Karpas-422 (cell line): ENCODE measurements at regions not wholly inside any gene's neighbourhood (a gene's known extent, or its start where the extent isn't known, plus 50 kb on each side); places are given as distances from the start of the nearest gene placed in this dataset.

Source experiments
- DNase-seq: peaks from one replicate; pipeline ENCODE4 v3.0.0-alpha.2; 2015
- H2AFZ ChIP-seq: fragments of 200-600 bp; sonication (generic); 2 replicates; pipeline ENCODE4 v1.6.1; 2014; ENCODE audit warnings: antibody characterized with exemption, low read length, mixed read lengths
- H3K27ac ChIP-seq: fragments of 200-600 bp; sonication (generic); 2 replicates; pipeline ENCODE4 v1.5.1; 2014; ENCODE audit warnings: mild to moderate bottlenecking, low read length, moderate library complexity
- H3K27me3 ChIP-seq: fragments of 200-600 bp; sonication (generic); 2 replicates; pipeline ENCODE4 v1.6.1; 2014; ENCODE audit warnings: low read length, mixed read lengths
- H3K36me3 ChIP-seq: fragments of 200-600 bp; sonication (generic); 2 replicates; pipeline ENCODE4 v1.6.1; 2014; ENCODE audit warnings: low read length, mixed read lengths; ENCODE audit not compliant: insufficient read depth
- H3K4me1 ChIP-seq: fragments of 200-600 bp; sonication (generic); 2 replicates; pipeline ENCODE4 v1.6.1; 2014; ENCODE audit warnings: mild to moderate bottlenecking, low read length, mixed read lengths
- H3K4me2 ChIP-seq: fragments of 200-600 bp; sonication (generic); 2 replicates; pipeline ENCODE4 v1.6.1; 2014; ENCODE audit warnings: low read length, low read depth, mild to moderate bottlenecking; ENCODE audit not compliant: poor library complexity, severe bottlenecking
- H3K4me3 ChIP-seq: fragments of 200-600 bp; sonication (generic); 2 replicates; pipeline ENCODE4 v1.5.1; 2014; ENCODE audit warnings: mild to moderate bottlenecking, antibody characterized with exemption, low read length, mixed read lengths
- H3K79me2 ChIP-seq: fragments of 200-600 bp; sonication (generic); 2 replicates; pipeline ENCODE4 v1.6.1; 2014; ENCODE audit warnings: mild to moderate bottlenecking, low read length, mixed read lengths
- H3K9ac ChIP-seq: fragments of 200-600 bp; sonication (generic); 2 replicates; pipeline ENCODE4 v1.6.0; 2014; ENCODE audit warnings: low read length
- H3K9me2 ChIP-seq: fragments of 200-600 bp; sonication (generic), shearing (Covaris generic); replicated peaks from 2 replicates; pipeline ENCODE4 v1.6.0; 2014; ENCODE audit warnings: mild to moderate bottlenecking, low read length, moderate library complexity; ENCODE audit not compliant: insufficient read depth
- H3K9me3 ChIP-seq: fragments of 300-700, 200-600 bp; sonication (generic); 2 replicates; pipeline ENCODE4 v1.6.1; 2014; ENCODE audit warnings: low read length, mixed read lengths
- H4K20me1 ChIP-seq: fragments of 200-600 bp; sonication (generic); 2 replicates; pipeline ENCODE4 v1.6.1; 2014; ENCODE audit warnings: mild to moderate bottlenecking, antibody characterized with exemption, low read length, low read depth; ENCODE audit not compliant: insufficient read depth

DNA sequence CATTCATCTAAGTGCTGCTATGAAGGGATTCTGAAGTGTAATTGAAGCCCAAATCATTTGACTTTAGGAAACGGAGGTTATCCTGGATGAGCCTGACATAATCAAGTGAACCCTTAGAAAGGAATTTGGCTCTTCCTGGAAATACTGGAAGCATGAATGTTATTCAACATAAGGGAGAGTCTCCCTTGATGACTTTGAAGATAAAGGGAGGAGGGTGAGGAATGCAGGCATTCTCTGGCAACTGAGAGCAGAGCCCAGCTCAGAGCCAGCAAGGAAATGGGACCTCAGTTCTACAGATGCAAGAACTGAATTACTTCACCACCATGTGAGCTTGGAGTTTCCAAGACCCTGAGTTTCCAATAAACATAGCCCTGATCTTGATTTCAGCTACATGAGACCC, 168.2 kb downstream of the DLL1 start:
- no peaks in the 10 kb centered on the region for H3K9me2 ChIP-seq
- no peaks in the 10 kb centered on the region for H3K4me1 ChIP-seq
- no peaks in the 10 kb centered on the region for H3K36me3 ChIP-seq
- H3K9me3 ChIP-seq, result peaks cover 14% of the 10 kb centered on the region
- no peak overlapping the region for H3K4me3 ChIP-seq
- DNase-seq, result no peak
- H3K9ac ChIP-seq, result no peak overlapping the region
- H2AFZ ChIP-seq, result no peak overlapping the region
- H3K27ac ChIP-seq, result no peak overlapping the region
- H3K27me3 ChIP-seq, result 0 out of 2 replicates have a peak, but pooled peaks cover 3% of the 10 kb centered on the region
- H4K20me1 ChIP-seq, result no peaks in the 10 kb centered on the region
- no peaks in the 10 kb centered on the region for H3K79me2 ChIP-seq
- H3K4me2 ChIP-seq, result no peak overlapping the region

DNA sequence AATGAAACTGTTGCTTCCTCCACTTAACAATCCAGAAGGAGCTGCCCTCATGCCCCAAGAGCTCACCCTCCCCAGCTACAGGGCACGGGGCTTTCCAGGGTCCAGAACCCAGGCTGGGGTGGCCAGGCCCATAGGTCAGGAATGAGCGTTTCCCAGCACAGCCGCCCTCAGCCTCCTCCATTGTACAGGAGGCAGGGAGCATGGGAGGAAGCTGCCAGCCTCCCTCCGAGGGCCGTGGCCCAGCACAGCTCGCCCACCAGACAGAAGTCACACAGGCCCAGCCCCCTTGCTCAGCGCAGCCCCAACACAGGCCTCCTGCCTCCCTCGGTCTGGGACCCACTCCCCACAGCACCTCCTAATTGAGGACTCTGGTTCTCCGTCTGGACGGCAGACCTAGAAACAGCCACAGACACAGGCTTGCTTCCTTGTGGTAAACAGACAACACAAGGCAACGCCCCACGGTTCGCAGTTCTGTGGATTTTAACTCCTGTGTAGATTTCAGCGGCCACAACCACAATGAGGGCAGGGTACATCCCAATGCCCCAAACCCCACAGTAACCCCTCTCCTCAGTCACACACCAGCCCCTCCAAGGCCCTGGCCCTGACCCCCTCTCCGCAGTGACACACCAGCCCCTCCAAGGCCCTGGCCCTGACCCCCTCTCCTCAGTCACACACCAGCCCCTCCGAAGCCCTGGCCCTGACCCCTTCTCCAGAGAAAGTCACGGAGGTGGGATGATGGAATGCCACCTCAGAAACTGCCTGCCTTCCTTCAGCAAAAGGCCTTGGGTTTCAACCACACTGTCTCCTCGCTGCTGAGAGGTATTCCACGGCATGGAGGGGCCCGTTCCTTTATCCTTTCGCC, 173.5 kb downstream of the DLL1 start:
- no peak for DNase-seq
- Histone ChIP-seq H3K9me2 (no peaks in the 10 kb centered on the region), H3K4me1 (no peaks in the 10 kb centered on the region), H3K36me3 (no peaks in the 10 kb centered on the region), H3K27me3 (0 out of 2 replicates have a peak, but pooled peaks cover 3% of the 10 kb centered on the region), H3K4me3 (no peak overlapping the region), H3K27ac (no peak overlapping the region), H3K9me3 (peaks cover 14% of the 10 kb centered on the region), H3K79me2 (no peaks in the 10 kb centered on the region), H3K9ac (no peak overlapping the region), H4K20me1 (no peaks in the 10 kb centered on the region), H3K4me2 (no peak overlapping the region), H2AFZ (no peak overlapping the region)

DNA sequence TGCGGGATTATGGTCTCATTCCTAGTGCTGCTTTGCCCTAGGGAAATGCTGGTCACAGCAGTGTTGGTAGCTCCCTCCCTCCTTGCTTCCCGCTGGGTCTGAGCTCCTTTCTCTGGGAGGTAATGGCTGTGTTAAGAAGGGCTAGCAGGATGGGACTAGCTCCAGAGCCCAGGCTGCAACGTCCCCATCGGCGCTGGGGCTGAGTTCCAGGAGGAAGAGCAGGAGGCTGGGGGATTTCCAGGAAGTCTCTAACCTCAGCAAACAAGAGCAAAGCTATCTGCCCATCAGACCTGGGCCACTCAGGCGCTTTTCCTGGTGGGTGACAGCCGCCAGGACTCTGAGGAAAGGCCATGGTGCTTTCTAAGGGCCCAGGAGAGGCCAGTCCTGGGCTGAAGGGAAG, 174.2 kb downstream of the DLL1 start:
- Histone ChIP-seq H3K36me3 (no peaks in the 10 kb centered on the region), H3K4me3 (no peak overlapping the region), H3K79me2 (no peaks in the 10 kb centered on the region), H3K4me1 (no peaks in the 10 kb centered on the region), H3K27me3 (0 out of 2 replicates have a peak, but pooled peaks cover 3% of the 10 kb centered on the region), H2AFZ (no peak overlapping the region), H3K9me2 (no peaks in the 10 kb centered on the region), H3K9ac (no peak overlapping the region), H3K9me3 (peaks cover 13% of the 10 kb centered on the region), H4K20me1 (no peaks in the 10 kb centered on the region), H3K4me2 (no peak overlapping the region), H3K27ac (no peak overlapping the region)
- DNase-seq, result no peak

GRCh38 chr6:170114956-170115855, 175.7 kb downstream of the DLL1 start:
- H3K79me2 ChIP-seq, result no peaks in the 10 kb centered on the region
- H3K27ac ChIP-seq, result no peak overlapping the region
- no peaks in the 10 kb centered on the region for H3K36me3 ChIP-seq
- peaks cover 4% of the 10 kb centered on the region; the same call in 1 of the 2 replicates for H3K9me3 ChIP-seq
- no peak overlapping the region for H2AFZ ChIP-seq
- H3K4me1 ChIP-seq, result no peaks in the 10 kb centered on the region
- 0 out of 2 replicates have a peak, but pooled peaks cover 3% of the 10 kb centered on the region for H3K27me3 ChIP-seq
- H3K4me3 ChIP-seq, result no peak overlapping the region
- no peak overlapping the region for H3K4me2 ChIP-seq
- no peaks in the 10 kb centered on the region for H4K20me1 ChIP-seq
- no peak for DNase-seq
- H3K9me2 ChIP-seq, result no peaks in the 10 kb centered on the region
- H3K9ac ChIP-seq, result no peak overlapping the region

GRCh38 chr6:170114187-170114945, 176.5 kb downstream of the DLL1 start:
- H3K27me3 ChIP-seq, result no peaks in the 10 kb centered on the region
- H3K4me3 ChIP-seq, result no peak overlapping the region
- H3K79me2 ChIP-seq, result no peaks in the 10 kb centered on the region
- H3K9ac ChIP-seq, result no peak overlapping the region
- no peaks in the 10 kb centered on the region for H3K9me3 ChIP-seq
- H3K36me3 ChIP-seq, result no peaks in the 10 kb centered on the region
- no peaks in the 10 kb centered on the region for H4K20me1 ChIP-seq
- no peak overlapping the region for H3K27ac ChIP-seq
- H3K4me2 ChIP-seq, result no peak overlapping the region
- DNase-seq, result no peak
- H3K4me1 ChIP-seq, result no peaks in the 10 kb centered on the region
- H3K9me2 ChIP-seq, result no peaks in the 10 kb centered on the region
- H2AFZ ChIP-seq, result no peak overlapping the region

DNA sequence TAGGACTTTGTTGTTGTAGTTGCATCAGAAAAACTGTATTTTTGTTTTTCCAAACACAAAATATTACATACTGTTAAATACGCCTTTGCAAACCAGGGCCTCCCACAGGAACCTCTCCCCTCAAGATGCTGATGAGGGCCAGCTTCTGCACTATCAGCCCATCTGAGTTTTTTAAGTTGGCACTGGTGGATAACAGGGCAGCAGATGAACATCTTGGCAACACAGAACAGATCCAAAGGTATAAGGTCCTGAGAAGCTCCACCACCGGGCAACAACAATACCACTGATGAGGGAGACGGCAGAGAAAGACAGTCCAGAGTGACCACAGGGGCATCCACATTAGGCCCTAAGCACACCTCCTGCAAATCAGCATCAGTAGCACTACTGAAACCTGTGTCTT, 177.7 kb downstream of the DLL1 start:
- H3K9me2 ChIP-seq, result no peaks in the 10 kb centered on the region
- no peaks in the 10 kb centered on the region for H4K20me1 ChIP-seq
- H3K4me2 ChIP-seq, result no peak overlapping the region
- no peak overlapping the region for H2AFZ ChIP-seq
- no peak overlapping the region for H3K9ac ChIP-seq
- H3K4me1 ChIP-seq, result no peaks in the 10 kb centered on the region
- H3K36me3 ChIP-seq, result no peaks in the 10 kb centered on the region
- H3K9me3 ChIP-seq, result no peaks in the 10 kb centered on the region
- H3K27me3 ChIP-seq, result no peaks in the 10 kb centered on the region
- H3K79me2 ChIP-seq, result no peaks in the 10 kb centered on the region
- H3K4me3 ChIP-seq, result no peak overlapping the region
- DNase-seq, result no peak
- no peak overlapping the region for H3K27ac ChIP-seq

GRCh38 chr6:170112583-170112860, 178.4 kb downstream of the DLL1 start:
- Histone ChIP-seq H3K36me3 (no peaks in the 10 kb centered on the region), H3K4me2 (no peak overlapping the region), H3K9me2 (no peaks in the 10 kb centered on the region), H3K4me3 (no peak overlapping the region), H3K9me3 (no peaks in the 10 kb centered on the region), H3K79me2 (no peaks in the 10 kb centered on the region), H3K27ac (no peak overlapping the region), H3K9ac (no peak overlapping the region), H3K27me3 (no peaks in the 10 kb centered on the region), H4K20me1 (no peaks in the 10 kb centered on the region), H3K4me1 (no peaks in the 10 kb centered on the region), H2AFZ (no peak overlapping the region)
- DNase-seq, result no peak
